SK-N-SH treated with all-trans-retinoic acid at 6 μM for 48 hours (cell line): ENCODE measurements at regions not wholly inside any gene's neighbourhood (a gene's known extent, or its start where the extent isn't known, plus 50 kb on each side); places are given as distances from the start of the nearest gene placed in this dataset.

Experiments used
- ATAC-seq: fragments of 200-7000 bp; cut with Tn5 transposase; 3 replicates; pipeline ENCODE4 v1.9.1; 2020; ENCODE audit warnings: mild to moderate bottlenecking, moderate library complexity
- ARNTL ChIP-seq: fragments of 450-650 bp; formaldehyde crosslinking; IDR thresholded peaks from 2 replicates; pipeline ENCODE4 v1.5.0; 2020; ENCODE audit warnings: low read depth, mild to moderate bottlenecking, moderate library complexity, borderline replicate concordance
- CREB5 ChIP-seq: fragments of 250-450 bp; sonication (Bioruptor Pico); IDR thresholded peaks from 2 replicates; pipeline ENCODE4 v1.5.1; 2020; ENCODE audit warnings: low read depth, mild to moderate bottlenecking, moderate library complexity
- CSDC2 ChIP-seq: fragments of 250-450 bp; sonication (Bioruptor Pico); IDR thresholded peaks from 2 replicates; pipeline ENCODE4 v1.5.0; 2020; ENCODE audit warnings: mild to moderate bottlenecking, moderate library complexity
- ESRRG ChIP-seq: fragments of 250-450 bp; sonication (Bioruptor Pico); IDR thresholded peaks from 2 replicates; pipeline ENCODE4 v1.6.1; 2021; ENCODE audit warnings: mild to moderate bottlenecking
- GLIS3 ChIP-seq: fragments of 250-450 bp; sonication (Bioruptor Pico); IDR thresholded peaks from 2 replicates; pipeline ENCODE4 v1.5.0; 2020; ENCODE audit warnings: mild to moderate bottlenecking, moderate library complexity
- ISL1 ChIP-seq: fragments of 250-450 bp; sonication (Bioruptor Pico); IDR thresholded peaks from 2 replicates; pipeline ENCODE4 v2.1.2; 2022; ENCODE audit warnings: mild to moderate bottlenecking, moderate library complexity
- OSR1 ChIP-seq: fragments of 250-450 bp; sonication (Bioruptor Pico); IDR thresholded peaks from 2 replicates; pipeline ENCODE4 v1.8.0; 2022; ENCODE audit warnings: moderate library complexity, mild to moderate bottlenecking, inconsistent platforms
- POU6F1 ChIP-seq: fragments of 250-450 bp; sonication (Bioruptor Pico); IDR thresholded peaks from 2 replicates; pipeline ENCODE4 v1.8.0; 2021; ENCODE audit warnings: low read depth, mild to moderate bottlenecking, moderate library complexity, borderline replicate concordance
- RARB ChIP-seq: fragments of 250-450 bp; sonication (Bioruptor Pico); IDR thresholded peaks from 2 replicates; pipeline ENCODE4 v1.8.0; 2021; ENCODE audit warnings: mild to moderate bottlenecking, moderate library complexity
- SNAI2 ChIP-seq: fragments of 250-450 bp; sonication (Bioruptor Pico); IDR thresholded peaks from 2 replicates; pipeline ENCODE4 v1.5.0; 2020; ENCODE audit warnings: mild to moderate bottlenecking, moderate library complexity
- TOX ChIP-seq: fragments of 250-450 bp; sonication (Bioruptor Pico); IDR thresholded peaks from 2 replicates; pipeline ENCODE4 v1.8.0; 2021; ENCODE audit warnings: mild to moderate bottlenecking, moderate library complexity, borderline replicate concordance
- TSHZ2 ChIP-seq: fragments of 250-450 bp; sonication (Bioruptor Pico); IDR thresholded peaks from 2 replicates; pipeline ENCODE4 v1.5.0; 2020; ENCODE audit warnings: mild to moderate bottlenecking, moderate library complexity
- ZFP30 ChIP-seq: fragments of 450-650 bp; formaldehyde crosslinking; IDR thresholded peaks from 2 replicates; pipeline ENCODE4 v1.5.0; 2022; ENCODE audit warnings: mild to moderate bottlenecking, moderate library complexity
- ZNF565 ChIP-seq: fragments of 450-650 bp; formaldehyde crosslinking; conservative IDR thresholded peaks from 2 replicates; pipeline ENCODE4 v1.5.0; 2020; ENCODE audit warnings: low read depth, mild to moderate bottlenecking, moderate library complexity
- ZNF70 ChIP-seq: fragments of 450-650 bp; formaldehyde crosslinking; IDR thresholded peaks from 2 replicates; pipeline ENCODE4 v1.5.0; 2020; ENCODE audit warnings: mild to moderate bottlenecking, moderate library complexity
- ZNF8 ChIP-seq: fragments of 450-650 bp; formaldehyde crosslinking; IDR thresholded peaks from 2 replicates; pipeline ENCODE4 v1.5.0; 2020; ENCODE audit warnings: mild to moderate bottlenecking, moderate library complexity
- TF ChIP-seq, protein P1 (sequence below): fragments of 250-450 bp; sonication (Bioruptor Pico); IDR thresholded peaks from 2 replicates; pipeline ENCODE4 v1.5.1; 2021; ENCODE audit warnings: mild to moderate bottlenecking, moderate library complexity
- TF ChIP-seq, protein P2 (sequence below): fragments of 250-450 bp; sonication (Bioruptor Pico); IDR thresholded peaks from 2 replicates; pipeline ENCODE4 v1.8.0; 2020; ENCODE audit warnings: mild to moderate bottlenecking, moderate library complexity, borderline replicate concordance

GRCh38 chr6:104595311-104595820, 264.4 kb downstream of the HACE1 start:
- ATAC-seq: no peak
- TF ChIP-seq ZNF565 (CRISPR knock-in tag) (no peak), RARB (CRISPR knock-in tag) (no peak), ESRRG (CRISPR knock-in tag) (no peak), CREB5 (CRISPR knock-in tag) (no peak), OSR1 (CRISPR knock-in tag) (no peak), ZNF70 (no peak), ZNF8 (no peak), ZFP30 (no peak), CSDC2 (CRISPR knock-in tag) (no peak), SNAI2 (no peak), POU6F1 (CRISPR knock-in tag) (no peak), GLIS3 (CRISPR knock-in tag) (no peak), TOX (CRISPR knock-in tag) (no peak), TSHZ2 (CRISPR knock-in tag) (no peak), ISL1 (no peak)
- TF ChIP-seq, protein P1, sequence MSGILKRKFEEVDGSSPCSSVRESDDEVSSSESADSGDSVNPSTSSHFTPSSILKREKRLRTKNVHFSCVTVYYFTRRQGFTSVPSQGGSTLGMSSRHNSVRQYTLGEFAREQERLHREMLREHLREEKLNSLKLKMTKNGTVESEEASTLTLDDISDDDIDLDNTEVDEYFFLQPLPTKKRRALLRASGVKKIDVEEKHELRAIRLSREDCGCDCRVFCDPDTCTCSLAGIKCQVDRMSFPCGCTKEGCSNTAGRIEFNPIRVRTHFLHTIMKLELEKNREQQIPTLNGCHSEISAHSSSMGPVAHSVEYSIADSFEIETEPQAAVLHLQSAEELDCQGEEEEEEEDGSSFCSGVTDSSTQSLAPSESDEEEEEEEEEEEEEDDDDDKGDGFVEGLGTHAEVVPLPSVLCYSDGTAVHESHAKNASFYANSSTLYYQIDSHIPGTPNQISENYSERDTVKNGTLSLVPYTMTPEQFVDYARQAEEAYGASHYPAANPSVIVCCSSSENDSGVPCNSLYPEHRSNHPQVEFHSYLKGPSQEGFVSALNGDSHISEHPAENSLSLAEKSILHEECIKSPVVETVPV (CRISPR knock-in tag): no peak
- TF ChIP-seq, protein P2, sequence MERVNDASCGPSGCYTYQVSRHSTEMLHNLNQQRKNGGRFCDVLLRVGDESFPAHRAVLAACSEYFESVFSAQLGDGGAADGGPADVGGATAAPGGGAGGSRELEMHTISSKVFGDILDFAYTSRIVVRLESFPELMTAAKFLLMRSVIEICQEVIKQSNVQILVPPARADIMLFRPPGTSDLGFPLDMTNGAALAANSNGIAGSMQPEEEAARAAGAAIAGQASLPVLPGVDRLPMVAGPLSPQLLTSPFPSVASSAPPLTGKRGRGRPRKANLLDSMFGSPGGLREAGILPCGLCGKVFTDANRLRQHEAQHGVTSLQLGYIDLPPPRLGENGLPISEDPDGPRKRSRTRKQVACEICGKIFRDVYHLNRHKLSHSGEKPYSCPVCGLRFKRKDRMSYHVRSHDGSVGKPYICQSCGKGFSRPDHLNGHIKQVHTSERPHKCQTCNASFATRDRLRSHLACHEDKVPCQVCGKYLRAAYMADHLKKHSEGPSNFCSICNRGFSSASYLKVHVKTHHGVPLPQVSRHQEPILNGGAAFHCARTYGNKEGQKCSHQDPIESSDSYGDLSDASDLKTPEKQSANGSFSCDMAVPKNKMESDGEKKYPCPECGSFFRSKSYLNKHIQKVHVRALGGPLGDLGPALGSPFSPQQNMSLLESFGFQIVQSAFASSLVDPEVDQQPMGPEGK (CRISPR knock-in tag): no peak

GRCh38 chr6:104591573-104592334, 268.0 kb downstream of the HACE1 start:
- TF ChIP-seq TOX (CRISPR knock-in tag): no peak
- no peak for TF ChIP-seq ZNF565 (CRISPR knock-in tag)
- no peak for TF ChIP-seq ARNTL (CRISPR knock-in tag)
- TF ChIP-seq RARB (CRISPR knock-in tag): no peak
- TF ChIP-seq SNAI2: no peak
- no peak for TF ChIP-seq ZNF70
- no peak for TF ChIP-seq ISL1
- TF ChIP-seq OSR1 (CRISPR knock-in tag): no peak
- no peak for ATAC-seq

GRCh38 chr6:104589940-104590339, 269.8 kb downstream of the HACE1 start:
- TF ChIP-seq CREB5 (CRISPR knock-in tag) (no peak), TOX (CRISPR knock-in tag) (no peak)
- TF ChIP-seq, all 23 proteins: peak for 0
- no peak for ATAC-seq
